Vagina (tissue), 2 donors: ENCODE measurements at regions not wholly inside any gene's neighbourhood (a gene's known extent, or its start where the extent isn't known, plus 50 kb on each side); places are given as distances from the start of the nearest gene placed in this dataset.

ENCODE experiments used
- CTCF ChIP-seq, 3 experiments: fragments of 450-650 bp in 2 of 3; fragments of 200-600 bp in 1 of 3; sonication (generic) in 1 of 3; IDR thresholded peaks; one replicate each; pipeline ENCODE4 v1.5.1; 2017 to 2019; ENCODE audit warnings: antibody characterized with exemption in 3 of 3, mild to moderate bottlenecking in 2 of 3, moderate library complexity in 2 of 3
- POLR2A ChIP-seq, 2 donors: fragments of 450-650 bp; IDR thresholded peaks; one replicate each; pipeline ENCODE4 v1.6.1; 2017; ENCODE audit warnings: antibody characterized with exemption in 2 of 2, mild to moderate bottlenecking in 2 of 2, moderate library complexity in 2 of 2

- no peak for TF ChIP-seq CTCF (IDR thresholded peaks at IDR 0.05)
- TF ChIP-seq POLR2A (IDR thresholded peaks at IDR 0.05): no peak
These were observed 208.3 kb upstream of the SERP2 start for GRCh38 chr13:44165221-44165888.
